Endodermal cell (in vitro differentiated cells): ENCODE measurements at regions not wholly inside any gene's neighbourhood (a gene's known extent, or its start where the extent isn't known, plus 50 kb on each side); places are given as distances from the start of the nearest gene placed in this dataset.

Experiments
- DNase-seq: peaks from one replicate; pipeline ENCODE4 v3.0.0-alpha.2; 2017
- H3K27ac ChIP-seq: 2 replicates; pipeline ENCODE4 v1.5.1; 2013; ENCODE audit warnings: mild to moderate bottlenecking, low read depth, low read length, moderate library complexity
- H3K27me3 ChIP-seq: 2 replicates; pipeline ENCODE4 v1.6.1; 2013; ENCODE audit warnings: mild to moderate bottlenecking, low read length, moderate library complexity; ENCODE audit not compliant: insufficient read depth, control insufficient read depth, poor library complexity, severe bottlenecking
- H3K36me3 ChIP-seq: 2 replicates; pipeline ENCODE4 v1.7.0; 2013; ENCODE audit warnings: mild to moderate bottlenecking, low read length, moderate library complexity; ENCODE audit not compliant: control insufficient read depth, insufficient read depth
- H3K4me1 ChIP-seq: one replicate; pipeline ENCODE4 v1.7.0; 2013; ENCODE audit warnings: low read length; ENCODE audit not compliant: control insufficient read depth, insufficient read depth
- H3K4me3 ChIP-seq: 2 replicates; pipeline ENCODE4 v1.5.1; 2013; ENCODE audit warnings: mild to moderate bottlenecking, low read length, moderate library complexity
- H3K9ac ChIP-seq: 2 replicates; pipeline ENCODE4 v1.6.1; 2013; ENCODE audit warnings: mild to moderate bottlenecking, low read length, moderate library complexity; ENCODE audit not compliant: poor library complexity, severe bottlenecking; ENCODE audit errors: extremely low read depth
- H3K9me3 ChIP-seq: 2 replicates; pipeline ENCODE4 v1.6.1; 2013; ENCODE audit warnings: mild to moderate bottlenecking, low read length, moderate library complexity; ENCODE audit not compliant: control insufficient read depth
- H3K27ac Mint-ChIP-seq: 2 replicates; pipeline ENCODE4 v1.8.0; 2020; ENCODE audit warnings: mixed read lengths
- H3K27me3 Mint-ChIP-seq: 2 replicates; pipeline ENCODE4 v1.8.0; 2021; ENCODE audit warnings: mild to moderate bottlenecking, mixed read lengths; ENCODE audit not compliant: insufficient read depth
- H3K36me3 Mint-ChIP-seq: 2 replicates; pipeline ENCODE4 v1.8.0; 2020; ENCODE audit warnings: low read depth, mixed read lengths
- H3K4me1 Mint-ChIP-seq: 2 replicates; pipeline ENCODE4 v1.8.0; 2020; ENCODE audit warnings: mixed read lengths
- H3K4me3 Mint-ChIP-seq: 2 replicates; pipeline ENCODE4 v1.8.0; 2020; ENCODE audit warnings: mild to moderate bottlenecking, moderate library complexity, mixed read lengths
- H3K9me3 Mint-ChIP-seq: 2 replicates; pipeline ENCODE4 v1.8.0; 2020; ENCODE audit warnings: mild to moderate bottlenecking, mixed read lengths
- WGBS, 2 experiments: methylation state at CpG; one replicate each; pipeline versions ENCODE4 v1.1.5 to v1.1.7; 2013; ENCODE audit warnings: missing lambda C conversion rate in 2 of 2, mixed read lengths in 1 of 2; ENCODE audit not compliant: insufficient coverage in 1 of 2, insufficient read length in 1 of 2; 5-methylcytosine and 5-hydroxymethylcytosine counted together
- TF ChIP-seq, protein P1 (sequence below): fragments of 200-600 bp; sonication (generic); conservative IDR thresholded peaks from 2 replicates; pipeline ENCODE4 v1.5.0; 2021; ENCODE audit warnings: antibody characterized with exemption, mild to moderate bottlenecking

DNA sequence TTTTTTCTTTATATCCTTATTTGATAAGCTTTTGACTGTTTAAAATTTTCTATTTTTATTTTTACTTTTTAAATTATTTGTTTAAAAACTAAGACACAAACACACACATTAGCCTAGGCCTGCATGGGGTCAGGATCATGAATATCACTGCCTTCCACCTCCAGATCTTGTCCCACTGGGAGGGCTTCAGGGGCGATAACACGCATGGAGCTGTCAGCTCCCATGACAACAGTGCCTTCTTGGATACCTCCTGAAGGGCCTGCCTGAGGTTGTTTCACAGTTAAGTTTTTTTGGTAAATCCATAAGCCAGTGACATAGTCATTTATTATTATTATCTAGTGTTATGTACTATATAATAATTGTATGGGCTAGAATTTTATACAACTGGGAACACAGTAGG lies 85.4 kb upstream of the FAT1 start:
- Mint-ChIP-seq H3K27ac (no peak overlapping the region), H3K9me3 (peaks cover 6% of the 10 kb centered on the region), H3K4me3 (no peak overlapping the region), H3K4me1 (peaks cover 5% of the 10 kb centered on the region), H3K27me3 (no peaks in the 10 kb centered on the region), H3K36me3 (no peaks in the 10 kb centered on the region)
- H3K36me3 ChIP-seq = no peaks in the 10 kb centered on the region
- H3K9me3 ChIP-seq = no peaks in the 10 kb centered on the region
- H3K4me3 ChIP-seq = no peak overlapping the region
- no peak overlapping the region for H3K27ac ChIP-seq
- H3K27me3 ChIP-seq = no peaks in the 10 kb centered on the region
- no peak for DNase-seq
- TF ChIP-seq, protein P1, sequence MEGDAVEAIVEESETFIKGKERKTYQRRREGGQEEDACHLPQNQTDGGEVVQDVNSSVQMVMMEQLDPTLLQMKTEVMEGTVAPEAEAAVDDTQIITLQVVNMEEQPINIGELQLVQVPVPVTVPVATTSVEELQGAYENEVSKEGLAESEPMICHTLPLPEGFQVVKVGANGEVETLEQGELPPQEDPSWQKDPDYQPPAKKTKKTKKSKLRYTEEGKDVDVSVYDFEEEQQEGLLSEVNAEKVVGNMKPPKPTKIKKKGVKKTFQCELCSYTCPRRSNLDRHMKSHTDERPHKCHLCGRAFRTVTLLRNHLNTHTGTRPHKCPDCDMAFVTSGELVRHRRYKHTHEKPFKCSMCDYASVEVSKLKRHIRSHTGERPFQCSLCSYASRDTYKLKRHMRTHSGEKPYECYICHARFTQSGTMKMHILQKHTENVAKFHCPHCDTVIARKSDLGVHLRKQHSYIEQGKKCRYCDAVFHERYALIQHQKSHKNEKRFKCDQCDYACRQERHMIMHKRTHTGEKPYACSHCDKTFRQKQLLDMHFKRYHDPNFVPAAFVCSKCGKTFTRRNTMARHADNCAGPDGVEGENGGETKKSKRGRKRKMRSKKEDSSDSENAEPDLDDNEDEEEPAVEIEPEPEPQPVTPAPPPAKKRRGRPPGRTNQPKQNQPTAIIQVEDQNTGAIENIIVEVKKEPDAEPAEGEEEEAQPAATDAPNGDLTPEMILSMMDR = no peak
- H3K9ac ChIP-seq = no peak overlapping the region
- 73 to 98% methylated on average over 2 of the region's 2 CpGs for WGBS, 2 experiments
- H3K4me1 ChIP-seq = no peaks in the 10 kb centered on the region

DNA sequence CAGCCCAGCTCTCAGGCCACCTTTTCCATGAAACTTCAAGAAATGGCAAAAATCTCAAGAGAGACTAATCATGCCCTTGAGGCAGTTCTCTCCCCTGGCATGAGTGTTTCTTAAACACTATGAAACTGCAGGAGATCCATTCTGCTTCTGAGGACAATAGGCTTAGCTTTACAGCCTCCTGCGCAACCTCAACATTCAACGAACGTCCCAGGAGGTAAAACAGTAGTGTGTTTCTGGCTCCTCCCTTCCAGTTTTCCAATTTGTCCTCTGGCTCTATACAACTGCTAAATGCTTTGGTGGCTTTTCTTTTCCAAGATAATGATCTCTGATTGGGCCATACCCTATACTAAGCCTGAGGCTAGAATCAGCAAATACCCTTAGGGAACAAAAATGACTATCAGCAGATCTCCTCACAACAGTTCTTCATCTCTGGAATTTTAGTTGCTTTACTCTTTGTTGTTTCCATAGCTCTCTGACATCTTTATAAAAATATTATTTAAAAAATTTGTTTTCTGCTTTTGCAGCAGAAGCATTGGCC lies 87.0 kb upstream of the FAT1 start:
- no peak overlapping the region for H3K27ac Mint-ChIP-seq
- H3K27ac ChIP-seq = no peak overlapping the region

DNA sequence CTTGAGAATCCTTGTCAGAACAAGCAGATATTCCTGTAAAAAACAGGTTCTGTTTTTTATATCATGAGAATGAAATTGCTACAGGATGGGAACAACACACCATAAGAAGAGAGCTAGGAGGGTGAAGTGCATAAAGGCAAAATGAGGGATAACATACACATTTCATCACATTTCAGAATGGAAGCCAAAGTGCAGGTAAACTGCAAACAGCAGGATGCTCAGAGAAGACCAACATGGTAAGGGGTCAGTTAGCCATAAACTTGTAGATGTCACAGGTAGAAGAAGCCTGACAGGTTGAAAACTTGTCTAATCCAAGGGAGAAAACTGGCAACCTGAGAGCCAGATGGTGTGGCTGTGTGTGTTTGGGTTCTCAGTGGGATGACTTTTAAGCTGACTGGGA lies 88.9 kb upstream of the FAT1 start:
- no peak overlapping the region for H3K27ac Mint-ChIP-seq
- H3K9me3 Mint-ChIP-seq = peaks cover 6% of the 10 kb centered on the region
- H3K4me1 Mint-ChIP-seq = peaks cover 5% of the 10 kb centered on the region
- no peak overlapping the region for H3K27ac ChIP-seq
- no peaks in the 10 kb centered on the region for H3K4me1 ChIP-seq
- H3K36me3 ChIP-seq = no peaks in the 10 kb centered on the region
- no peaks in the 10 kb centered on the region for H3K9me3 ChIP-seq
- DNase-seq = no peak
- no peak overlapping the region for H3K9ac ChIP-seq
- H3K27me3 ChIP-seq = no peaks in the 10 kb centered on the region
- no peak overlapping the region for H3K4me3 ChIP-seq
- H3K27me3 Mint-ChIP-seq = no peaks in the 10 kb centered on the region
- TF ChIP-seq, protein P1 = no peak
- H3K4me3 Mint-ChIP-seq = no peak overlapping the region
- no peaks in the 10 kb centered on the region for H3K36me3 Mint-ChIP-seq

More for the DNA sequence above, 87.0 kb upstream of the FAT1 start:
- Histone ChIP-seq H3K36me3 (no peaks in the 10 kb centered on the region), H3K9ac (no peak overlapping the region), H3K4me1 (no peaks in the 10 kb centered on the region), H3K27me3 (no peaks in the 10 kb centered on the region), H3K4me3 (no peak overlapping the region), H3K9me3 (no peaks in the 10 kb centered on the region)
- Mint-ChIP-seq H3K9me3 (peaks cover 6% of the 10 kb centered on the region), H3K27me3 (no peaks in the 10 kb centered on the region), H3K4me1 (peaks cover 5% of the 10 kb centered on the region), H3K36me3 (no peaks in the 10 kb centered on the region), H3K4me3 (no peak overlapping the region)
- TF ChIP-seq, protein P1 = no peak
- DNase-seq = no peak
- 60 to 87% methylated on average over 1 to 3 of the region's 3 CpGs for WGBS, 2 experiments
